ENCODE measurements at regions not wholly inside any gene's neighbourhood (a gene's known extent, or its start where the extent isn't known, plus 50 kb on each side); places are given as distances from the start of the nearest gene placed in this dataset.

- no peaks in the 10 kb centered on the region for H3K4me1 ChIP-seq
- H3K27me3 ChIP-seq = no peaks in the 10 kb centered on the region
- no peak overlapping the region for H3K27ac ChIP-seq
- intact Hi-C loops (cut with DNase I) = no loop called here
- WGBS (ENCODE audit: insufficient coverage, low coverage, low lambda C conversion rate, missing lambda C conversion rate) = 40% methylated on average over 4 of the region's 6 CpGs
- H3K9me3 ChIP-seq = no peaks in the 10 kb centered on the region
- DNase-seq (no peak), ATAC-seq (no peak)
- H3K36me3 ChIP-seq = no peaks in the 10 kb centered on the region
- no peak for TF ChIP-seq CTCF (IDR thresholded peaks at IDR 0.05)
- TF ChIP-seq POLR2A (IDR thresholded peaks at IDR 0.05) = no peak
- no peak overlapping the region for H3K4me3 ChIP-seq
These were observed 282.6 kb upstream of the AJAP1 start for GRCh38 chr1:4371849-4372248.

- Histone ChIP-seq H3K27ac (no peak overlapping the region), H3K27me3 (no peaks in the 10 kb centered on the region), H3K36me3 (no peaks in the 10 kb centered on the region), H3K4me1 (no peaks in the 10 kb centered on the region), H3K4me3 (no peak overlapping the region), H3K9me3 (no peaks in the 10 kb centered on the region)
- intact Hi-C loops (cut with DNase I) = no loop called here
- 57% methylated on average over 1 of the region's 1 CpG for WGBS (ENCODE audit: insufficient coverage, low coverage, low lambda C conversion rate, missing lambda C conversion rate)
- TF ChIP-seq CTCF (IDR thresholded peaks at IDR 0.05) = no peak
- no peak for TF ChIP-seq POLR2A (IDR thresholded peaks at IDR 0.05)
- DNase-seq (no peak), ATAC-seq (no peak)
These were observed 278.6 kb upstream of the AJAP1 start for GRCh38 chr1:4375812-4376211.

GRCh38 chr1:4379451-4380175 lies 274.8 kb upstream of the AJAP1 start:
- no peaks in the 10 kb centered on the region for H3K36me3 ChIP-seq
- H3K4me3 ChIP-seq = no peak overlapping the region
- DNase-seq (no peak), ATAC-seq (no peak)
- intact Hi-C loops (cut with DNase I) = no loop called here
- TF ChIP-seq POLR2A (IDR thresholded peaks at IDR 0.05) (no peak), CTCF (IDR thresholded peaks at IDR 0.05) (no peak)
- H3K27ac ChIP-seq = no peak overlapping the region
- WGBS (ENCODE audit: insufficient coverage, low coverage, low lambda C conversion rate, missing lambda C conversion rate) = 48% methylated on average over 6 of the region's 6 CpGs
- H3K4me1 ChIP-seq = no peaks in the 10 kb centered on the region
- H3K27me3 ChIP-seq = no peaks in the 10 kb centered on the region
- H3K9me3 ChIP-seq = no peaks in the 10 kb centered on the region

- no peaks in the 10 kb centered on the region for H3K4me1 ChIP-seq
- ATAC-seq (no peak), DNase-seq (no peak)
- no peaks in the 10 kb centered on the region for H3K9me3 ChIP-seq
- no peak for TF ChIP-seq POLR2A (IDR thresholded peaks at IDR 0.05)
- no peak for TF ChIP-seq CTCF (IDR thresholded peaks at IDR 0.05)
- no peak overlapping the region for H3K4me3 ChIP-seq
- no peaks in the 10 kb centered on the region for H3K27me3 ChIP-seq
- H3K36me3 ChIP-seq = no peaks in the 10 kb centered on the region
- intact Hi-C loops (cut with DNase I) = no loop called here
- H3K27ac ChIP-seq = no peak overlapping the region
- WGBS (ENCODE audit: insufficient coverage, low coverage, low lambda C conversion rate, missing lambda C conversion rate) = 22% methylated on average over 3 of the region's 3 CpGs
These were observed 273.7 kb upstream of the AJAP1 start for GRCh38 chr1:4380564-4381168.

Data from right lobe of liver (tissue), 6 donors.